ENCODE measurements at regions not wholly inside any gene's neighbourhood (a gene's known extent, or its start where the extent isn't known, plus 50 kb on each side); places are given as distances from the start of the nearest gene placed in this dataset.
"Not testable (repeated sequence)": the region's sequence is repeated elsewhere in the genome, so short reads cannot be mapped to it uniquely, and the experiment has no call there.

- DNase-seq = no peak
- Histone ChIP-seq H3K4me3 (ENCODE audit: insufficient read depth, low read depth, low read length, poor library complexity, severe bottlenecking) (no peak overlapping the region), H3K36me3 (ENCODE audit: control insufficient read depth, insufficient read depth, low read length) (no peaks in the 10 kb centered on the region), H3K27ac (ENCODE audit: insufficient read depth, low read length, poor library complexity, severe bottlenecking) (no peak overlapping the region), H3K9me3 (ENCODE audit: control insufficient read depth, low read length) (no peaks in the 10 kb centered on the region), H3K27me3 (replicated peaks; ENCODE audit: control insufficient read depth, insufficient read depth, low read length, poor library complexity, severe bottlenecking) (no peaks in the 10 kb centered on the region), H3K4me1 (ENCODE audit: control insufficient read depth, insufficient read depth, low read length, poor library complexity, severe bottlenecking) (peaks cover 14% of the 10 kb centered on the region)
Observed at GRCh38 chrX:45804276-45804675, 603.6 kb upstream of the DIPK2B start.

GRCh38 chrX:45803383-45803921 is 602.8 kb upstream of the DIPK2B start:
- no peak overlapping the region for H3K27ac ChIP-seq (ENCODE audit: insufficient read depth, low read length, poor library complexity, severe bottlenecking)
- H3K4me1 ChIP-seq (ENCODE audit: control insufficient read depth, insufficient read depth, low read length, poor library complexity, severe bottlenecking) = peaks cover 14% of the 10 kb centered on the region

DNA sequence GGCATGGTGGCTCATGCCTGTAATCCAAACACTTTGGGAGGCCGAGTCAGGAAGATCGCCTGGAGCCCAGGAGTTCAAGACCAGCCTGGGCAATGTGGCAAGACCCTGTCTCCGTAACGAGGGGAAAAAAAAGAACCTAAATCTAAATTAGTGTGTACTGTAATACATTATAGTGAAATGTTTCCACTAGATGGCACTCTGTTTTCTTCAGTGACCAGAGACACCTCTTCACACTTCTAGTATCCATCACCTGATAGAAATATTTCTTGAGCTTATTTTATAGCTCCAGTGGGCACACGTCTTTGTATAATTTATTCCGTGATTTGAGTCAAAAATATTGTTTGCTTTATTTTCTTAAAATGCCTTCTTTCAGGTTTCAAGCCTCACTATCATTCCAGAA is 600.9 kb upstream of the DIPK2B start:
- no peaks in the 10 kb centered on the region for H3K27me3 ChIP-seq (replicated peaks; ENCODE audit: control insufficient read depth, insufficient read depth, low read length, poor library complexity, severe bottlenecking)
- no peak for DNase-seq
- no peaks in the 10 kb centered on the region for H3K9me3 ChIP-seq (ENCODE audit: control insufficient read depth, low read length)
- H3K27ac ChIP-seq (ENCODE audit: insufficient read depth, low read length, poor library complexity, severe bottlenecking) = peak overlapping the region; percentile 42
- H3K4me1 ChIP-seq (ENCODE audit: control insufficient read depth, insufficient read depth, low read length, poor library complexity, severe bottlenecking) = peaks cover 8% of the 10 kb centered on the region
- no peak overlapping the region for H3K4me3 ChIP-seq (ENCODE audit: insufficient read depth, low read depth, low read length, poor library complexity, severe bottlenecking)
- no peaks in the 10 kb centered on the region for H3K36me3 ChIP-seq (ENCODE audit: control insufficient read depth, insufficient read depth, low read length)

More at GRCh38 chrX:45803383-45803921, 602.8 kb upstream of the DIPK2B start:
- Histone ChIP-seq H3K9me3 (ENCODE audit: control insufficient read depth, low read length) (no peaks in the 10 kb centered on the region), H3K36me3 (ENCODE audit: control insufficient read depth, insufficient read depth, low read length) (no peaks in the 10 kb centered on the region), H3K4me3 (ENCODE audit: insufficient read depth, low read depth, low read length, poor library complexity, severe bottlenecking) (no peak overlapping the region), H3K27me3 (replicated peaks; ENCODE audit: control insufficient read depth, insufficient read depth, low read length, poor library complexity, severe bottlenecking) (no peaks in the 10 kb centered on the region)
- DNase-seq = no peak

GRCh38 chrX:45800746-45801453 is 600.2 kb upstream of the DIPK2B start:
- not testable (repeated sequence) for H3K4me3 ChIP-seq (ENCODE audit: insufficient read depth, low read depth, low read length, poor library complexity, severe bottlenecking); H3K4me1 ChIP-seq (ENCODE audit: control insufficient read depth, insufficient read depth, low read length, poor library complexity, severe bottlenecking); H3K9me3 ChIP-seq (ENCODE audit: control insufficient read depth, low read length); H3K36me3 ChIP-seq (ENCODE audit: control insufficient read depth, insufficient read depth, low read length); H3K27me3 ChIP-seq (replicated peaks; ENCODE audit: control insufficient read depth, insufficient read depth, low read length, poor library complexity, severe bottlenecking)
- peak overlapping the region; percentile 52 for H3K27ac ChIP-seq (ENCODE audit: insufficient read depth, low read length, poor library complexity, severe bottlenecking)
- peak; percentile 50 to 64 (median 59) for DNase-seq

DNA sequence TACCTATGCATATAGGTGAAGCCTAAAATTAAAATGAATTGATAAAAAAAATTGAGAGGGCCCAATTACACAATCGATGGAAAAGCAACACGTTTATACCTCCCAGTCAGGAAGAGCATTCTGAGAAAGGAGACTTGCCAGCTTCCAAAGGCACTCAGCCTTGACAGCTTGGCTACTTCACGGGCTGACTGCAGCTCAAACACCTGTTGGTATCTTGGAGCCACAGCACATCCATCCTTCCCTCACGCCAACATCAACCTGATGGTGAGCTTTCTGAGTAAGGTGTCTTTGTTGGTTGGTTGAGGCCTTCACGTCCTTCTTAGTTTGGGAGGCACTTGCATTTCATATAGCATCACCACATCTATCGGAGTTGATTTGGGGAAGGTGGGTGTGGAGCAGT is 598.9 kb upstream of the DIPK2B start:
- no peak for DNase-seq
- no peaks in the 10 kb centered on the region for H3K36me3 ChIP-seq (ENCODE audit: control insufficient read depth, insufficient read depth, low read length)
- H3K4me3 ChIP-seq (ENCODE audit: insufficient read depth, low read depth, low read length, poor library complexity, severe bottlenecking) = no peak overlapping the region

GRCh38 chrX:45795546-45795945 is 594.9 kb upstream of the DIPK2B start:
- Histone ChIP-seq H3K36me3 (ENCODE audit: control insufficient read depth, insufficient read depth, low read length) (no peaks in the 10 kb centered on the region), H3K4me3 (ENCODE audit: insufficient read depth, low read depth, low read length, poor library complexity, severe bottlenecking) (no peak overlapping the region), H3K4me1 (ENCODE audit: control insufficient read depth, insufficient read depth, low read length, poor library complexity, severe bottlenecking) (no peaks in the 10 kb centered on the region), H3K27ac (ENCODE audit: insufficient read depth, low read length, poor library complexity, severe bottlenecking) (no peak overlapping the region), H3K9me3 (ENCODE audit: control insufficient read depth, low read length) (no peaks in the 10 kb centered on the region), H3K27me3 (replicated peaks; ENCODE audit: control insufficient read depth, insufficient read depth, low read length, poor library complexity, severe bottlenecking) (no peaks in the 10 kb centered on the region)
- DNase-seq = no peak

More for the DNA sequence above, 598.9 kb upstream of the DIPK2B start:
- Histone ChIP-seq H3K27me3 (replicated peaks; ENCODE audit: control insufficient read depth, insufficient read depth, low read length, poor library complexity, severe bottlenecking) (no peaks in the 10 kb centered on the region), H3K4me1 (ENCODE audit: control insufficient read depth, insufficient read depth, low read length, poor library complexity, severe bottlenecking) (peaks cover 8% of the 10 kb centered on the region), H3K9me3 (ENCODE audit: control insufficient read depth, low read length) (no peaks in the 10 kb centered on the region), H3K27ac (ENCODE audit: insufficient read depth, low read length, poor library complexity, severe bottlenecking) (no peak overlapping the region)

DNA sequence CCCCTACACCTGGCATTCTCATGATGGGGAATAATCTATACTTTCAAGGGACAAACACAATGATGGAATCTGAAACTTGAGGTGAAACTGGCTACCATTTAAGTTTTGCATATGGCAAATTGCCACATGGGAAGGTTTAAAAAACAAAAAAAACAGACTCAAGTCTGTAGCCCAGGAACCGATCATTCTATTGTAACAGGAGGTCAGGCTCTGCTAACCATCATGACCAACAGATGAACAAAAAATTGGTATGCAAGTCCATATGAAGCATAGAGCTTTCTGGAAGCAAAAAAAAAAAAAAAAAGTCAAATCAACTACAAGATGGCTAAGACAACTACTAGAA is 594.3 kb upstream of the DIPK2B start:
- Histone ChIP-seq H3K4me1 (ENCODE audit: control insufficient read depth, insufficient read depth, low read length, poor library complexity, severe bottlenecking) (no peaks in the 10 kb centered on the region), H3K27ac (ENCODE audit: insufficient read depth, low read length, poor library complexity, severe bottlenecking) (no peak overlapping the region), H3K36me3 (ENCODE audit: control insufficient read depth, insufficient read depth, low read length) (no peaks in the 10 kb centered on the region), H3K4me3 (ENCODE audit: insufficient read depth, low read depth, low read length, poor library complexity, severe bottlenecking) (no peak overlapping the region), H3K9me3 (ENCODE audit: control insufficient read depth, low read length) (no peaks in the 10 kb centered on the region), H3K27me3 (replicated peaks; ENCODE audit: control insufficient read depth, insufficient read depth, low read length, poor library complexity, severe bottlenecking) (no peaks in the 10 kb centered on the region)
- DNase-seq = no peak

GRCh38 chrX:45794323-45794994 is 593.8 kb upstream of the DIPK2B start:
- H3K27me3 ChIP-seq (replicated peaks; ENCODE audit: control insufficient read depth, insufficient read depth, low read length, poor library complexity, severe bottlenecking) = no peaks in the 10 kb centered on the region
- DNase-seq = no peak
- H3K4me1 ChIP-seq (ENCODE audit: control insufficient read depth, insufficient read depth, low read length, poor library complexity, severe bottlenecking) = no peaks in the 10 kb centered on the region
- no peak overlapping the region for H3K27ac ChIP-seq (ENCODE audit: insufficient read depth, low read length, poor library complexity, severe bottlenecking)
- H3K4me3 ChIP-seq (ENCODE audit: insufficient read depth, low read depth, low read length, poor library complexity, severe bottlenecking) = no peak overlapping the region
- no peaks in the 10 kb centered on the region for H3K9me3 ChIP-seq (ENCODE audit: control insufficient read depth, low read length)
- no peaks in the 10 kb centered on the region for H3K36me3 ChIP-seq (ENCODE audit: control insufficient read depth, insufficient read depth, low read length)

- Histone ChIP-seq H3K36me3 (ENCODE audit: control insufficient read depth, insufficient read depth, low read length) (no peaks in the 10 kb centered on the region), H3K4me1 (ENCODE audit: control insufficient read depth, insufficient read depth, low read length, poor library complexity, severe bottlenecking) (no peaks in the 10 kb centered on the region), H3K27ac (ENCODE audit: insufficient read depth, low read length, poor library complexity, severe bottlenecking) (no peak overlapping the region), H3K9me3 (ENCODE audit: control insufficient read depth, low read length) (no peaks in the 10 kb centered on the region), H3K4me3 (ENCODE audit: insufficient read depth, low read depth, low read length, poor library complexity, severe bottlenecking) (no peak overlapping the region), H3K27me3 (replicated peaks; ENCODE audit: control insufficient read depth, insufficient read depth, low read length, poor library complexity, severe bottlenecking) (no peaks in the 10 kb centered on the region)
- no peak for DNase-seq
Observed at GRCh38 chrX:45788941-45789348, 588.3 kb upstream of the DIPK2B start.

- DNase-seq = no peak
- Histone ChIP-seq H3K36me3 (ENCODE audit: control insufficient read depth, insufficient read depth, low read length) (no peaks in the 10 kb centered on the region), H3K4me3 (ENCODE audit: insufficient read depth, low read depth, low read length, poor library complexity, severe bottlenecking) (no peak overlapping the region), H3K27ac (ENCODE audit: insufficient read depth, low read length, poor library complexity, severe bottlenecking) (no peak overlapping the region), H3K9me3 (ENCODE audit: control insufficient read depth, low read length) (no peaks in the 10 kb centered on the region), H3K27me3 (replicated peaks; ENCODE audit: control insufficient read depth, insufficient read depth, low read length, poor library complexity, severe bottlenecking) (no peaks in the 10 kb centered on the region), H3K4me1 (ENCODE audit: control insufficient read depth, insufficient read depth, low read length, poor library complexity, severe bottlenecking) (no peaks in the 10 kb centered on the region)
Observed at GRCh38 chrX:45788315-45788714, 587.6 kb upstream of the DIPK2B start.

Measured in effector memory CD4-positive, alpha-beta T cell (primary cell).